GM12874 (cell line): ENCODE measurements at regions not wholly inside any gene's neighbourhood (a gene's known extent, or its start where the extent isn't known, plus 50 kb on each side); places are given as distances from the start of the nearest gene placed in this dataset.

ENCODE experiments used
- TF ChIP-seq, protein P1 (sequence below): IDR thresholded peaks from 2 replicates; pipeline ENCODE4 v1.5.1; 2011; ENCODE audit warnings: low read depth, mild to moderate bottlenecking, control low read depth, low read length, moderate library complexity; ENCODE audit not compliant: insufficient read depth

DNA sequence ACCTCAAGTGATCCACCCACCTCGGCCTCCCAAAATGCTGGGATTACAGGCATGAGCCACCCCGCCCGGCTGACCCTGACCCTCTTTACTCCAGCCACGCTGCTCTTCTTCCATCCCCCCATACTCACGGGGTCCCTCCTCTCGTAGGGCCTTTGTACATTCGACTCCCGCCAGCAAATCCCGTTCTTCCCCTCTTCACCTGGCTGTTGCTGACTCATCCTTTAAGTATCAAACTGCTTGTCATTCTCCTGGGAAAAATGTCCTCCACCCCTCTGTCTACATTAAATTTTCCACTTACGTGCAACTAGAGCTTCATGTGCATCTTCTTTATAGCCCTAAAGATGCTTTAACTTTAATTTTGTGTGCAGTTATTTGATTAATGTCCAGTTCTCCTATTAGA is 203.1 kb downstream of the OPA1 start:
- TF ChIP-seq, protein P1, sequence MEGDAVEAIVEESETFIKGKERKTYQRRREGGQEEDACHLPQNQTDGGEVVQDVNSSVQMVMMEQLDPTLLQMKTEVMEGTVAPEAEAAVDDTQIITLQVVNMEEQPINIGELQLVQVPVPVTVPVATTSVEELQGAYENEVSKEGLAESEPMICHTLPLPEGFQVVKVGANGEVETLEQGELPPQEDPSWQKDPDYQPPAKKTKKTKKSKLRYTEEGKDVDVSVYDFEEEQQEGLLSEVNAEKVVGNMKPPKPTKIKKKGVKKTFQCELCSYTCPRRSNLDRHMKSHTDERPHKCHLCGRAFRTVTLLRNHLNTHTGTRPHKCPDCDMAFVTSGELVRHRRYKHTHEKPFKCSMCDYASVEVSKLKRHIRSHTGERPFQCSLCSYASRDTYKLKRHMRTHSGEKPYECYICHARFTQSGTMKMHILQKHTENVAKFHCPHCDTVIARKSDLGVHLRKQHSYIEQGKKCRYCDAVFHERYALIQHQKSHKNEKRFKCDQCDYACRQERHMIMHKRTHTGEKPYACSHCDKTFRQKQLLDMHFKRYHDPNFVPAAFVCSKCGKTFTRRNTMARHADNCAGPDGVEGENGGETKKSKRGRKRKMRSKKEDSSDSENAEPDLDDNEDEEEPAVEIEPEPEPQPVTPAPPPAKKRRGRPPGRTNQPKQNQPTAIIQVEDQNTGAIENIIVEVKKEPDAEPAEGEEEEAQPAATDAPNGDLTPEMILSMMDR = no peak

DNA sequence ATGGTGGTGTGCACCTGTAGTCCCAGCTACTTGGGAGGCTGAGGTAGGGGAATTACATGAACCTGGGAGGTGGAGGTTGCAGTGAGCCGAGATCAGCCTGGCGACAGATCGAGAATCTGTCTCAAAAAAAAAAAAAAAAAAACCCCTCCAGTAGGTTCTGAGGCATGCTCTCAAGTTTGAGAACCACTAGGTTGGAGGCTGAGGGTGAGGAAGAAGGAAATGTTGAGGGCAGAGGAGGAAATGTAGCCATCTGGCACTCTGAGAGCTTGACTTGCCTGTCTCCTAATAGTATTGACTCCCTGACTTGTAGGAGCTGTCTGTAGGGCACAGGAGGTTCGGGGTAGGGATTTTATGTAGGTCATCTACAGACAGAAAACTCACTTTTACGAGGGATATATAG is 204.6 kb downstream of the OPA1 start:
- TF ChIP-seq, protein P1 = no peak

GRCh38 chr3:193798051-193798450 is 205.0 kb downstream of the OPA1 start:
- TF ChIP-seq, protein P1 = no peak

- TF ChIP-seq, protein P1 = no peak
Measured at GRCh38 chr3:193800138-193801043, 207.4 kb downstream of the OPA1 start.

DNA sequence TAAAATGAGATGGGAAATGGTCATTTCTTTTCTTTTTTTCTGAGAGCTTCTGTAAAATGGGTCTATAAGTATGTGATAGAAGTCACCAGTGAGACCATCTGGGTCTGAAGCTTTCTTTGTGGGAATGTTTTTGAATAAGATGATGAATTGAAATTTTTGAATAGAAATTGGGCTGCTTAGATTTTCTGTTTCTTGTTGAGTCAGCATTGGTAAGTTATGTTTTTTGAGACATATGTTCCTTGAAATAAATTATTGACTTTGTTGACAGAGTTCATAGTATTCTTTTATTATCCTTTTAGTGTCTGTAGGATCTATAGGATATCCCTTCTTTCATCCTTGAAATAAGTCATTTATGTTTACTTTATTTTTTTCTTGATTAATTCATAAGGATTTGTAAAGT is 208.1 kb downstream of the OPA1 start:
- TF ChIP-seq, protein P1 = no peak

DNA sequence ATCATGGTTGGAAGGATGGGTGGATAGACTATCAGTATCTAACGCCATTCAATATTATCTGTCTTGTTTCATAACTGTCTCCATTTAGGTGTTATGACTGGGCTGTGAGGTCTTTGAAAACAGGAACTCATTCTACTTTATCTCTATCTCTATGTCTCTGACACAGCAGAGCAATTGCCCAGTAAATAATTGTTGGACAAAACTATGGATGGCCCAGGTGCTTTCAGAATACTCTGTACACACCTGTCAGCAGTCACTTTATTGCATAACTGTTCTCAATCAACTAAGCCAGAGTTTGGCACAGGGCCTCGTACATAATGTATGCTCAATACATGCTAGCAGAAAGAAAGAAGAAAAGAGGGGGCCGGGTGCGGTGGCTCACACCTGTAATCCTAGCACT is 210.3 kb downstream of the OPA1 start:
- TF ChIP-seq, protein P1 = no peak

DNA sequence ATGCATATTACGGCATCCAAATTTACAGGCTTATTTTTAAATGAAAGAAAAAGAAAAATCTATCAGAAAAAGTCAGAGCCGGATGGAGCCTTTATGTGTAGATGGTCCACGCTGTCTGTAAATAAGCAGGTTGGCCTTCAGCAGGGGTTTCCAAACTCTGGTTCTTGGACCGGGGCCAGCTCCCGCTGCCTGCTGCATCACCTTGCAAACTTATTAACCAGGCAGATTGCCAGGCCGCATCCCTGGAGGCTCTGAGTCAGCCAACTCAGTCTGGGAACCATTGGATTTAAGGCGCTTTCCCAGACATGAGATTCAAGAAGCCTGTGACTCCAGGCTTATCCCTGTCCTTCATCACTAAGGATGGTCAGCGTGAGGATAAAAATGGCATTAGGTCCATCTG is 212.4 kb downstream of the OPA1 start:
- TF ChIP-seq, protein P1 = no peak
